Stimulated activated CD4-positive, alpha-beta T cell treated with anti-CD3 and anti-CD28 coated beads, Interleukin-12 subunit alpha, Interleukin-12 subunit beta, amount 100 ng/mL, for 4 hours (primary cell): ENCODE measurements at regions not wholly inside any gene's neighbourhood (a gene's known extent, or its start where the extent isn't known, plus 50 kb on each side); places are given as distances from the start of the nearest gene placed in this dataset.
"Not testable (repeated sequence)": the region's sequence is repeated elsewhere in the genome, so short reads cannot be mapped to it uniquely, and the experiment has no call there.

Experiments
- DNase-seq: peaks from one replicate; pipeline ENCODE4 v3.0.0-alpha.2; 2020

GRCh38 chr6:85126485-85127167 is 323.3 kb upstream of the NT5E start:
- no peak for DNase-seq

DNA sequence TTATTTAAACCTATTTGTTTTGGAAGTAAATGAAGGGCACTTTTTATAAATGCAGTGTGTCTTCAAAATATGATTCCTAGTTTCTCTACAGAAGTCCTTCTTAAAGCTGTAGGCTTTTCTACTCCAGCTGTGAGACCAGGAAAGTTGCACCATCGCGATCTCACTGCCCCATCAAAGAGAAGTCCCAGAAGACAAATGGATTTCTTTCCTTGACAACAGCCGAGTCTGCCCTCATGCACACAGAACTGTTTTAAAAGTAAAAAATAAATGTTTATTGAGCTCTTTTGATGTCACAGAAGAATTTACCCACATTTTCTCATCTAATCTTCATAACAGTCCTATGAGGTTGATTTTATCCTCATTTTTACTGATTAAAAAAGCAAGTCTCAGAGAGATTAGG is 324.4 kb upstream of the NT5E start:
- no peak for DNase-seq

- DNase-seq, result no peak
These were observed 325.2 kb upstream of the NT5E start for GRCh38 chr6:85124472-85125354.

- no peak for DNase-seq
These were observed 328.7 kb upstream of the NT5E start for GRCh38 chr6:85121158-85121557.

DNA sequence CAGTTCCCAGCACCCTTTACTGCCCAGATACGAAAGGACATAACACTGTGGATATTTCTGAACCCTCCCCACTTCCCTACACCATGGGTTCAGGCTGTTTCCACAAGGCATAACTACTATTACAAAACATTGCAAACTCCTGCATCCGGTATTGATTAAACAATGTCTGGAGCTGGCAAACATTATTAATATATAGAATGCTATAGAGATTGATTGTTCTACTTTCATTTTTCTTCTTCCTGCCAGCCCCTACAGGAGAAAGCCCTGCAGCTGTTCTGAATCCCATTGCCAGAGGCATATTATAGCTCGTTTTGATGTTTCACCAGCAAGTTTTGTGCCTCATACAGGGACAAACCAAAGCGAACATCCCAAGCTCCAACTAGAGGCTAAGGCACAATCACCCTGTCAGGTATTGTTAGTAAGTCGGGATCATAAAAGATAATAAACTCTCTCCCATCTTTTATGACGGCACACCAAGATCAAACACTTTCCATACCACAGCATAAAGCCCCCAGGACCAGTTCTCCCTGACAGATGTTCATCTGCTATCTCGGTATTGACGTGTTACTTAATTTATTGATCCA is 331.1 kb upstream of the NT5E start:
- DNase-seq, result no peak

GRCh38 chr6:85118233-85118632 is 331.6 kb upstream of the NT5E start:
- DNase-seq, result no peak

- no peak for DNase-seq
These were observed 333.4 kb upstream of the NT5E start for GRCh38 chr6:85116475-85116874.

DNA sequence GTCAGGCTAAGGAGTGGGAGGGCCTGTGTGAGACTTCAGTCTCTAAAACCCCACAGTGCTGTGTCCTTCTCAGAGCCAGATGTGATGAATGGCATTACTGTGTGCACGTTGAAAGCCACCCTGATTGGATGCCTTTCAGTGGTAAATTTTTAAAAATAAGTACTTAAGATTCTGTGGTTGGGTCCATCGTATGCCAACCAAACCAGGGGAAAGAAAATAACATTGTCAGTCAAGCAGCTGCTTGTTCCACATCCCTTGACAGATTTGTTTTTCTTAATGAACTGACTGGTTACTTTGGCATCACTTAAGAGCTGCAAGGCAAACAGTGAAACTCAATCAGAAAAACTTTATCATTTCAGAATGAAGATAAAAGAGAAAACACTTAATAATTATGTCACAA is 334.0 kb upstream of the NT5E start:
- no peak for DNase-seq

DNA sequence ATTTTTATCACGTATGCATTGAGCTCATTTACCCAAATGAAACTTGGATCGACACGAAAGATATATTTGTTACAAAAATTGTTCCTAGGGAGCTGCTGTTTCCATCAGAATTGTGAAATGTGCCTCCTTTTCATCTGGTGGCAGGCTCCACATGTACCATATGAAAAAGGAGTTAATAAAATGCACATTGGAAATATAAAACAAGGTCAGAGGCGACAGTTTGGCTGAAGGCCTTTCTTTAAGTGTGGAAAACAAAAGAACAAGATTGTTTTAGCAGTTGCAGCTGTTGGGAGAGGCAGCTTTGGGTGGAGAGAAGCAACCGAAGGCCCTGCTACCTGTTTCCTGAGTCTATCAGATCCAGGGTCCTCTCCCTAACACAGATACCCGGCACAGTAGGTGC is 334.5 kb upstream of the NT5E start:
- DNase-seq, result no peak

- no peak for DNase-seq
These were observed 335.3 kb upstream of the NT5E start for GRCh38 chr6:85114581-85114935.

- no peak for DNase-seq
These were observed 335.8 kb upstream of the NT5E start for GRCh38 chr6:85113934-85114580.

- DNase-seq, result no peak
These were observed 337.3 kb upstream of the NT5E start for GRCh38 chr6:85112540-85112939.

GRCh38 chr6:85111481-85112011 is 338.3 kb upstream of the NT5E start:
- DNase-seq, result no peak

- no peak for DNase-seq
These were observed 338.9 kb upstream of the NT5E start for GRCh38 chr6:85110943-85111342.

DNA sequence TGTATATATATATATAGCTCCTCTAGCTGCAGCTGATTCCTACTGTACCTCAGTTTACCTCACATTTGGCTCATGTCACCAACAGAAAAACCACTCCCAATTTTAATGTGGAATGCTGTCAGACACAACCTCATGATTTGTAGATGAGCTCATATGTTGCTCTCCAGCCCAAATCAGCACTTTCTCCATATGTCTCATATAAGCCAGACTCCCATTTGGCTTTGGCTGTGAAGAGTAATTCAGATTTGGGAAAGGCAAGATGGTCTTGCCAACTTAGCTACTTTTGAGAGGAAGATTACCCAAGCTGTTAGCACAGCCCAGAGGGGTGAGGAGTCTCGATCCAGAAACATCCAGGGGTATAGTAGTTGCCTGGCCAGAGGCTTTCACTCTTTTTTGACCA is 342.2 kb upstream of the NT5E start:
- DNase-seq, result no peak

DNA sequence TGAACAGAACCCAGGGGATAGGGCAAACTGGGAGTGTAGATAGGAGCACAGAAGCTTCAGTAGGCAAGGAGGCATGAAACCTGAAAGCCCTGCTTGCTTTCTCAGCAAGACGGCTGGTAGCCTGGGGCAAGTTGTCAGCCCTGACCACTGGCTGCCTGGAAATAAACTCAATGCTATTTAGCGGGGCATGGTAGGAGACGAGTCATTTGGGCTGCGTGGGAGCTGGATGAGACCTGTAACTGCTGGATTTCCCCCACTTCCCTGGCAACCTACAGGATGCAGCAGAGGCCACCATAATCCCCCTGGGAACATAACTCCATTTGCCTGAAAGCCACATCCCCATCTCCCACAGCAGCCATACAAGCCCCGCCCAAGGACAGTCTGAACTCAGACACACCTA is 332.6 kb upstream of the TBX18 start:
- no peak for DNase-seq

DNA sequence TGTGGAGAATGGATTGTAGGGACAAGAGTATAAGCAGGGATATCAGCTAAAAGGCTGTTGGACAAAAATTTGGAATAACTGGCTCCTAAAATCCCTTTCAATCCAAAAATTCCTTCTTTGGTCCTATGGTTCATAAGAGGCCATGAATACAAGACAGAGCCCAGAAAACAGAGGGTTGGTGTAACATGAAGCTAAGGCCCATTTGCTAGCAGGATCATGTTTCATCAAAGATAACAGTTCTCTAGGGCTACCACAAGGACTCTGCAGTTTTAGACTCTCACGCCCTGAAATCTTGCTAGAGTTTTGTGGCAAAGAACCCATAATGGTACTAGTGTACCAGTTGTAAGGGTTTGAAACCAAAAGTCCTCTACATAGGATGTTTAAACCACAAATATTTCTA is 327.8 kb upstream of the TBX18 start:
- no peak for DNase-seq

- DNase-seq, result no peak
These were observed 324.9 kb upstream of the TBX18 start for GRCh38 chr6:85089255-85089654.

DNA sequence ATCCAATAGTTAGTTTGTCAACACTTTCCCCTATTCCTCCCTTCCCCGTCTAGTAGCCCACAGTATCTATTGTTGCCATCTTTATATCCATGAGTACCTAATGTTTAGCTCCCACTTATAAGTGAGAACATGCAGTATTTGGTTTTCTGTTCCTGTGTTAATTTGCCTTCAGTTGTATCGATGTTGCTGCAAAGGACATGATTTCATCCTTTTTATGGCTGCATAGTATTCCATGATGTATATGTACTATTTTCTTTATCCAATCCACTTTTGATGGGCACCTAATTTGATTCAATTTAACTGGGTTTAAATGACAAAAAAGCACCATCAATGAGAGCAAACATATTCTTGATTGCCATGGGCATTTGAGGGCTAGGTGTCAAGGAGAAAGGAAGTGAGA is 321.5 kb upstream of the TBX18 start:
- no peak for DNase-seq

DNA sequence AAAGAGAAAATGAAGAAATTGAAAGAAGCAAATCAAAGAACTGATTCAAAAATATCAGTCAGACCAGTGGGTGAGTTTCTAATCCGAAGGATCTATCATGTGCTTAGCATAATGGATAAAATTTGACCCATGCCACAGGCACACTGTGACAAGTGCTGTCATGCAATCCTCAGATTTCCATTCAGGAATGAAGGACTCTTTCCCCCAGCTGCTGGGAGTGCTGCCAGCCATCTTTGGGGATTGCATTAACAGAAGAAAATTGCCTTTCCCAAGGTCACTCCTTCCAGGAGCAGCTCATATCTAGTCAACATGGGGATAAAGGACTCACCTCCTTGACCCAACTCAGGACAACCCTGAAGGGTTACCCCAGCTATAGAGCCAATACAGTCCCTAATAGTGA is 316.7 kb upstream of the TBX18 start:
- DNase-seq, result no peak

DNA sequence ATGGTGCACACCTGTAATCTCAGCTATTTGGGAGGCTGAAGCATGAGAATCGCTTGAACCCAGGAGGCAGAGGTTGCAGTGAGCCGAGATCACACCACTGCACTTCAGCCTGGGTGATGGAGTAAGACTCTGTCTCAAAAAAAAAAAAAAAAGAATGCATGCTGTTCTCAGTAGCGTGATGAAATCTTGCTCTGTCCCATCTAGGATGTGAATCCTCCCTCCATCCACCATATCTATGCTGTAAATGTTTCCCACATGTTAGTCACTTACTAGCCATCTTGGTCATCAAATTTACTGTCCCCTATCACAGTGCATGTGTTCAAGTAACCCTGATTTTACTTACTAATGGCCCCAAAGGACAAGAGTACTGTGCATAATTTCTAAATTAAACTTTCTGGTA is 315.4 kb upstream of the TBX18 start:
- DNase-seq, result no peak

DNA sequence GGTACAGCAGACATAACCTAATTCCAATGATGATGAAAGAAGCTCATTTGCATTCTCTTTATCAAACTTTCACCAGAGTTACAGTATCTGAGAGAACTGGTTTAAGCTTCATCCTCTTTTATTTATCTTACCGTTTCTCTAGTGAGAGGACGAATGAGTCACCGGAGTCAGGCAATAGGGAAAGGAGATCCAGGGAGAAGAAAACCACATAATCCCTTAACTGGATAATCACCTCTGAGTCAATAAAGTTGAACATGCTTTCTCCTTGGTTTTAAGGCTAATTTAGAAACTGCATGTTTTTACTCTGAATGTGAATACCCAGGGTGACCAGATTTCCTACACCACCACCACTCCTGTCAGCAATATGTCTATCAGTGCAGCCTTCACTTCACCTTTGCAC is 313.7 kb upstream of the TBX18 start:
- no peak for DNase-seq

- DNase-seq, result no peak
These were observed 312.7 kb upstream of the TBX18 start for GRCh38 chr6:85077098-85077497.

DNA sequence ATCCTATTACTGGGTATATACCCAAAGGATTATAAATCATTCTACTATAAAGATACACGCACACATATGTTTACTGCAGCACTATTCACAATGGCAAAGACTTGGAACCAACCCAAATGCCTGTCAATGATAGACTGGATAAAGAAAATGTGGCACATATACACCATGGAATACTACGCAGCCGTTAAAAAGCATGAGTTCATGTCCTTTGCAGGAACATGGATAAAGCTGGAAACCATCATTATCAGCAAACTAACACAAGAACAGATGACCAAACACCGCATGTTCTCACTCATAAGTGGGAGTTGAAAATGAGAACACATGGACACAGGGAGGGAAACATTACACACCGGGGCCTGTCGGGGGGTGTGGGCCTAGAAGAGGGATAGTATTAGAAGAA is 307.4 kb upstream of the TBX18 start:
- DNase-seq, result not testable (repeated sequence)
